PC-3 (cell line): ENCODE measurements at regions not wholly inside any gene's neighbourhood (a gene's known extent, or its start where the extent isn't known, plus 50 kb on each side); places are given as distances from the start of the nearest gene placed in this dataset.

Experiments used
- EZH2 ChIP-seq: fragments of 300-600 bp; sonication (generic); IDR thresholded peaks from one replicate; pipeline ENCODE4 v1.6.1; 2017; ENCODE audit warnings: antibody characterized with exemption, mild to moderate bottlenecking, low read length; ENCODE audit not compliant: unreplicated experiment
- EZH2phosphoT487 ChIP-seq: fragments of 300-600 bp; sonication (generic); IDR thresholded peaks from 2 replicates; pipeline ENCODE4 v1.6.1; 2018; ENCODE audit warnings: mild to moderate bottlenecking, antibody characterized with exemption, low read length, borderline replicate concordance
- TF ChIP-seq, protein P1 (sequence below): fragments of 300-600 bp; sonication (generic); conservative IDR thresholded peaks from 2 replicates; pipeline ENCODE4 v1.5.1; 2017; ENCODE audit warnings: antibody characterized with exemption, low read depth, mild to moderate bottlenecking, low read length

GRCh38 chr14:61866932-61867920, 105.0 kb downstream of the SNAPC1 start:
- TF ChIP-seq, protein P1, sequence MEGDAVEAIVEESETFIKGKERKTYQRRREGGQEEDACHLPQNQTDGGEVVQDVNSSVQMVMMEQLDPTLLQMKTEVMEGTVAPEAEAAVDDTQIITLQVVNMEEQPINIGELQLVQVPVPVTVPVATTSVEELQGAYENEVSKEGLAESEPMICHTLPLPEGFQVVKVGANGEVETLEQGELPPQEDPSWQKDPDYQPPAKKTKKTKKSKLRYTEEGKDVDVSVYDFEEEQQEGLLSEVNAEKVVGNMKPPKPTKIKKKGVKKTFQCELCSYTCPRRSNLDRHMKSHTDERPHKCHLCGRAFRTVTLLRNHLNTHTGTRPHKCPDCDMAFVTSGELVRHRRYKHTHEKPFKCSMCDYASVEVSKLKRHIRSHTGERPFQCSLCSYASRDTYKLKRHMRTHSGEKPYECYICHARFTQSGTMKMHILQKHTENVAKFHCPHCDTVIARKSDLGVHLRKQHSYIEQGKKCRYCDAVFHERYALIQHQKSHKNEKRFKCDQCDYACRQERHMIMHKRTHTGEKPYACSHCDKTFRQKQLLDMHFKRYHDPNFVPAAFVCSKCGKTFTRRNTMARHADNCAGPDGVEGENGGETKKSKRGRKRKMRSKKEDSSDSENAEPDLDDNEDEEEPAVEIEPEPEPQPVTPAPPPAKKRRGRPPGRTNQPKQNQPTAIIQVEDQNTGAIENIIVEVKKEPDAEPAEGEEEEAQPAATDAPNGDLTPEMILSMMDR = no peak
- TF ChIP-seq EZH2phosphoT487 (no peak), EZH2 (no peak)
